ENCODE measurements at regions not wholly inside any gene's neighbourhood (a gene's known extent, or its start where the extent isn't known, plus 50 kb on each side); places are given as distances from the start of the nearest gene placed in this dataset.

DNA sequence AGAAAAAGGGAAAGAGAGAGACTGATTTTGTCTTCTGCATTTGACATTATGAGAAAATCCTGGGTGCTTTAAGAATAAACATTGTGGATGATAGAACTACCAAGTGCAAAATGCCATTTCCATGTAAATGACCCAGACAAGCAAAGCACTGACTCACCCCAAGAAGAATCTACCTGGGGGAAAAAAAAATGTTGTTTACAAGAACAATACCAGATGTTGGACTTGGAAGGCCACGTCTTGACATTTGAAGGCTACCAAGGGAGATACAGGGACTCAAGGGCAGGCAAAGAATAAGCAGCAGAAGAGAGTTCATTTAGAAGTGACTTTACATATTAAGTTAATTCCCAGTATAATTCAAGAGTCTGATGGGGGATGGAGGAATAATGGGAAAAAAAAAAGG lies 125.3 kb downstream of the TMEM114 start:
- TF ChIP-seq, protein P1, sequence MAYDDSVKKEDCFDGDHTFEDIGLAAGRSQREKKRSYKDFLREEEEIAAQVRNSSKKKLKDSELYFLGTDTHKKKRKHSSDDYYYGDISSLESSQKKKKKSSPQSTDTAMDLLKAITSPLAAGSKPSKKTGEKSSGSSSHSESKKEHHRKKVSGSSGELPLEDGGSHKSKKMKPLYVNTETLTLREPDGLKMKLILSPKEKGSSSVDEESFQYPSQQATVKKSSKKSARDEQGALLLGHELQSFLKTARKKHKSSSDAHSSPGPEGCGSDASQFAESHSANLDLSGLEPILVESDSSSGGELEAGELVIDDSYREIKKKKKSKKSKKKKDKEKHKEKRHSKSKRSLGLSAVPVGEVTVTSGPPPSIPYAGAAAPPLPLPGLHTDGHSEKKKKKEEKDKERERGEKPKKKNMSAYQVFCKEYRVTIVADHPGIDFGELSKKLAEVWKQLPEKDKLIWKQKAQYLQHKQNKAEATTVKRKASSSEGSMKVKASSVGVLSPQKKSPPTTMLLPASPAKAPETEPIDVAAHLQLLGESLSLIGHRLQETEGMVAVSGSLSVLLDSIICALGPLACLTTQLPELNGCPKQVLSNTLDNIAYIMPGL (CRISPR knock-in tag; IDR thresholded peaks at IDR 0.05; ENCODE audit: borderline replicate concordance): no peak
- no peak for TF ChIP-seq POLR2A (IDR thresholded peaks at IDR 0.05; ENCODE audit: low read length)
- TF ChIP-seq, protein P2, sequence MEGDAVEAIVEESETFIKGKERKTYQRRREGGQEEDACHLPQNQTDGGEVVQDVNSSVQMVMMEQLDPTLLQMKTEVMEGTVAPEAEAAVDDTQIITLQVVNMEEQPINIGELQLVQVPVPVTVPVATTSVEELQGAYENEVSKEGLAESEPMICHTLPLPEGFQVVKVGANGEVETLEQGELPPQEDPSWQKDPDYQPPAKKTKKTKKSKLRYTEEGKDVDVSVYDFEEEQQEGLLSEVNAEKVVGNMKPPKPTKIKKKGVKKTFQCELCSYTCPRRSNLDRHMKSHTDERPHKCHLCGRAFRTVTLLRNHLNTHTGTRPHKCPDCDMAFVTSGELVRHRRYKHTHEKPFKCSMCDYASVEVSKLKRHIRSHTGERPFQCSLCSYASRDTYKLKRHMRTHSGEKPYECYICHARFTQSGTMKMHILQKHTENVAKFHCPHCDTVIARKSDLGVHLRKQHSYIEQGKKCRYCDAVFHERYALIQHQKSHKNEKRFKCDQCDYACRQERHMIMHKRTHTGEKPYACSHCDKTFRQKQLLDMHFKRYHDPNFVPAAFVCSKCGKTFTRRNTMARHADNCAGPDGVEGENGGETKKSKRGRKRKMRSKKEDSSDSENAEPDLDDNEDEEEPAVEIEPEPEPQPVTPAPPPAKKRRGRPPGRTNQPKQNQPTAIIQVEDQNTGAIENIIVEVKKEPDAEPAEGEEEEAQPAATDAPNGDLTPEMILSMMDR (IDR thresholded peaks at IDR 0.05): no peak
- no peak for TF ChIP-seq EP300 (IDR thresholded peaks at IDR 0.05)
- no peak for TF ChIP-seq KDM5A (IDR thresholded peaks at IDR 0.05)
- no peak for TF ChIP-seq RAD21 (conservative IDR thresholded peaks at IDR 0.05 in 1 of 2, IDR thresholded peaks at IDR 0.05 in 1 of 2)
- no peak for TF ChIP-seq RARB (CRISPR knock-in tag; IDR thresholded peaks at IDR 0.05)
- TF ChIP-seq JUNB (IDR thresholded peaks at IDR 0.05): no peak
- TF ChIP-seq, protein P3, sequence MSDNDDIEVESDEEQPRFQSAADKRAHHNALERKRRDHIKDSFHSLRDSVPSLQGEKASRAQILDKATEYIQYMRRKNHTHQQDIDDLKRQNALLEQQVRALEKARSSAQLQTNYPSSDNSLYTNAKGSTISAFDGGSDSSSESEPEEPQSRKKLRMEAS (IDR thresholded peaks at IDR 0.05): no peak

All from A549 (cell line).